H9 (cell line): ENCODE measurements at regions not wholly inside any gene's neighbourhood (a gene's known extent, or its start where the extent isn't known, plus 50 kb on each side); places are given as distances from the start of the nearest gene placed in this dataset.

Source experiments
- DNase-seq: peaks from one replicate; pipeline ENCODE4 v3.0.0-alpha.2; 2017
- H2AFZ ChIP-seq: one replicate; pipeline ENCODE4 v1.6.1; 2013; ENCODE audit warnings: mild to moderate bottlenecking, low read length, control low read depth, moderate library complexity
- H2AK5ac ChIP-seq: 2 replicates; pipeline ENCODE4 v1.6.1; 2013; ENCODE audit warnings: low read length, control low read depth, mixed read lengths; ENCODE audit not compliant: insufficient read length
- H2BK120ac ChIP-seq: one replicate; pipeline ENCODE4 v1.6.1; 2013; ENCODE audit warnings: low read depth, mild to moderate bottlenecking, low read length, control low read depth, inconsistent platforms; ENCODE audit not compliant: poor library complexity, severe bottlenecking
- H2BK12ac ChIP-seq: 2 replicates; pipeline ENCODE4 v1.6.1; 2013; ENCODE audit warnings: low read length, control low read depth, mixed read lengths, low read depth; ENCODE audit not compliant: insufficient read length
- H2BK15ac ChIP-seq: 2 replicates; pipeline ENCODE4 v1.6.1; 2013; ENCODE audit warnings: low read depth, low read length, control low read depth
- H2BK20ac ChIP-seq: one replicate; pipeline ENCODE4 v1.6.1; 2013; ENCODE audit warnings: low read depth, mild to moderate bottlenecking, low read length, control low read depth, inconsistent platforms; ENCODE audit not compliant: poor library complexity, severe bottlenecking
- H2BK5ac ChIP-seq: 2 replicates; pipeline ENCODE4 v1.6.1; 2013; ENCODE audit warnings: low read length, control low read depth, mixed read lengths; ENCODE audit not compliant: insufficient read length
- H3K14ac ChIP-seq: 2 replicates; pipeline ENCODE4 v1.6.1; 2013; ENCODE audit warnings: low read length, control low read depth; ENCODE audit not compliant: insufficient read depth
- H3K18ac ChIP-seq: 2 replicates; pipeline ENCODE4 v1.6.1; 2013; ENCODE audit warnings: low read depth, mild to moderate bottlenecking, mixed read lengths, low read length, control low read depth; ENCODE audit not compliant: insufficient read length
- H3K23ac ChIP-seq: 2 replicates; pipeline ENCODE4 v1.6.1; 2013; ENCODE audit warnings: low read length, control low read depth, mixed read lengths, low read depth; ENCODE audit not compliant: insufficient read length
- H3K23me2 ChIP-seq: 2 replicates; pipeline ENCODE4 v1.6.1; 2013; ENCODE audit warnings: low read depth, mild to moderate bottlenecking, mixed read lengths, low read length, control low read depth; ENCODE audit not compliant: insufficient read length, poor library complexity, severe bottlenecking
- H3K27ac ChIP-seq: 2 replicates; pipeline ENCODE4 v1.5.1; 2013; ENCODE audit warnings: low read length, control low read depth, mixed read lengths, low read depth; ENCODE audit not compliant: insufficient read length
- H3K27me3 ChIP-seq: 2 replicates; pipeline ENCODE4 v1.6.1; 2013; ENCODE audit warnings: low read length, control low read depth, inconsistent platforms; ENCODE audit not compliant: insufficient read depth
- H3K4ac ChIP-seq: 2 replicates; pipeline ENCODE4 v1.6.1; 2013; ENCODE audit warnings: low read depth, mild to moderate bottlenecking, control low read depth, inconsistent platforms, low read length, moderate library complexity
- H3K4me1 ChIP-seq: 2 replicates; pipeline ENCODE4 v1.6.1; 2013; ENCODE audit warnings: low read length, control low read depth, inconsistent platforms; ENCODE audit not compliant: insufficient read depth
- H3K4me2 ChIP-seq: 2 replicates; pipeline ENCODE4 v1.6.1; 2013; ENCODE audit warnings: low read length, control low read depth, mixed read lengths; ENCODE audit not compliant: insufficient read length, insufficient read depth
- H3K56ac ChIP-seq: 2 replicates; pipeline ENCODE4 v1.6.1; 2013; ENCODE audit warnings: low read depth, mild to moderate bottlenecking, mixed read lengths, low read length, control low read depth; ENCODE audit not compliant: insufficient read length
- H3K79me1 ChIP-seq: 2 replicates; pipeline ENCODE4 v1.6.1; 2013; ENCODE audit warnings: low read depth, mild to moderate bottlenecking, moderate library complexity, low read length, control low read depth, inconsistent platforms; ENCODE audit not compliant: insufficient read depth, poor library complexity, severe bottlenecking
- H3K79me2 ChIP-seq: 2 replicates; pipeline ENCODE4 v1.6.1; 2013; ENCODE audit warnings: low read length, control low read depth, inconsistent platforms; ENCODE audit not compliant: insufficient read depth
- H3K9ac ChIP-seq: 2 replicates; pipeline ENCODE4 v1.6.1; 2013; ENCODE audit warnings: low read length, control low read depth, mixed read lengths; ENCODE audit not compliant: insufficient read length; ENCODE audit errors: extremely low read depth
- H3K9me3 ChIP-seq: one replicate; pipeline ENCODE4 v1.6.1; 2013; ENCODE audit warnings: low read depth, low read length, inconsistent platforms; ENCODE audit not compliant: control insufficient read depth
- H3T11ph ChIP-seq: one replicate; pipeline ENCODE4 v1.6.1; 2013; ENCODE audit warnings: mild to moderate bottlenecking, low read length, control low read depth, inconsistent platforms
- H4K20me1 ChIP-seq: one replicate; pipeline ENCODE4 v1.6.1; 2013; ENCODE audit not compliant: control insufficient read depth, insufficient read length, insufficient read depth
- H4K5ac ChIP-seq: 2 replicates; pipeline ENCODE4 v1.6.1; 2013; ENCODE audit warnings: low read depth, mild to moderate bottlenecking, mixed read lengths, low read length, control low read depth; ENCODE audit not compliant: insufficient read length
- H4K8ac ChIP-seq: replicated peaks from 2 replicates; pipeline ENCODE4 v1.6.1; 2013; ENCODE audit warnings: low read length, control low read depth, mixed read lengths, low read depth; ENCODE audit not compliant: insufficient read length
- H4K91ac ChIP-seq: 2 replicates; pipeline ENCODE4 v1.6.1; 2013; ENCODE audit warnings: low read depth, mild to moderate bottlenecking, moderate library complexity, mixed read lengths, low read length, control low read depth; ENCODE audit not compliant: insufficient read length
- H3K27ac Mint-ChIP-seq, 3 experiments: 2 replicates in 2 of 3; 3 replicates in 1 of 3; pipeline ENCODE4 v1.8.0; 2020 to 2021; ENCODE audit warnings: mixed read lengths in 3 of 3, mild to moderate bottlenecking in 1 of 3, moderate library complexity in 1 of 3
- H3K27me3 Mint-ChIP-seq: 2 replicates; pipeline ENCODE4 v1.8.0; 2021; ENCODE audit warnings: low read depth, mild to moderate bottlenecking, moderate library complexity, mixed read lengths
- H3K36me3 Mint-ChIP-seq, 3 experiments: 2 replicates in 2 of 3; 3 replicates in 1 of 3; pipeline ENCODE4 v1.8.0; 2020 to 2021; ENCODE audit warnings: low read depth in 3 of 3, mixed read lengths in 3 of 3; ENCODE audit not compliant: insufficient read depth in 1 of 3
- H3K4me1 Mint-ChIP-seq, 2 experiments: 2 replicates each; pipeline ENCODE4 v1.8.0; 2020; ENCODE audit warnings: mixed read lengths in 2 of 2
- H3K4me3 Mint-ChIP-seq, 2 experiments: 2 replicates in 1 of 2; 3 replicates in 1 of 2; pipeline ENCODE4 v1.8.0; 2020 to 2021; ENCODE audit warnings: mild to moderate bottlenecking in 2 of 2, mixed read lengths in 2 of 2, moderate library complexity in 1 of 2
- H3K9me3 Mint-ChIP-seq, 2 experiments: 2 replicates in 1 of 2; 3 replicates in 1 of 2; pipeline ENCODE4 v1.8.0; 2020; ENCODE audit warnings: mild to moderate bottlenecking in 2 of 2, mixed read lengths in 2 of 2, moderate library complexity in 1 of 2
- CTCF ChIP-seq: fragments of 200-600 bp; sonication (generic); conservative IDR thresholded peaks from 3 replicates; pipeline ENCODE4 v1.8.0; 2021; ENCODE audit warnings: antibody characterized with exemption, mild to moderate bottlenecking
- WGBS: extraction: QIAGEN DNeasy Blood & Tissue Kit; methylation state at CpG from one replicate; pipeline ENCODE4 v1.1.7; 2013; ENCODE audit warnings: missing lambda C conversion rate, low lambda C conversion rate, mixed read lengths; ENCODE audit not compliant: insufficient read length; ENCODE audit errors: extremely low coverage; 5-methylcytosine and 5-hydroxymethylcytosine counted together

DNA sequence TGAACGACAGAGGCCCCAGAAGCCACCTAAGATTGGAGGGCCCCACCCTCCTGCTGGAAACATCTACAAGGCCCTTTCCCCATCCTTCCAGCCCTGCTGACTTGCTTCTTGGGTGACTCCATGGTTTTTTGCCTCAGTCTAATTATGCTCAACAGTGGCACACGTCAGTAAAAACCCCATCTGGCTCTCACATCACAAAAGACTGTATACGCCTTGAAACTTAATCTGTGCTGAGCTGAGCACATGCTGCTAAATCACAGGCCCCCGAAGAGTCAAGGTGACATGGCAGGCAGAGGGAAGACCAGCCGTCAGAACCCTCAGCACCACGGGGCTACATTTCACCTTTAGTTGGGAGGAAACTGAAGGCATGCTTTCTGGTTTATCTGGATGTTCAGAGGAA lies 323.1 kb downstream of the CDH26 start:
- Histone ChIP-seq H3K79me1 (no peaks in the 10 kb centered on the region), H3K9me3 (peaks cover 53% of the 10 kb centered on the region), H4K91ac (no peak overlapping the region), H3T11ph (no peak overlapping the region), H2AK5ac (no peak overlapping the region), H3K27ac (no peak overlapping the region), H4K8ac (no peak overlapping the region), H3K56ac (no peak overlapping the region), H3K27me3 (no peaks in the 10 kb centered on the region), H4K20me1 (no peaks in the 10 kb centered on the region), H2BK12ac (no peak overlapping the region), H2BK5ac (no peak overlapping the region), H3K23ac (no peak overlapping the region), H3K18ac (no peak overlapping the region), H2AFZ (no peak overlapping the region), H3K9ac (no peak overlapping the region), H3K23me2 (no peaks in the 10 kb centered on the region), H3K4me2 (no peak overlapping the region), H3K14ac (no peak overlapping the region), H2BK120ac (no peak overlapping the region), H3K79me2 (no peaks in the 10 kb centered on the region), H2BK15ac (no peak overlapping the region), H2BK20ac (no peak overlapping the region), H4K5ac (no peak overlapping the region), H3K4me1 (no peaks in the 10 kb centered on the region), H3K4ac (no peak overlapping the region)
- TF ChIP-seq CTCF: no peak
- no CpG with 5 or more reads among the region's 6 CpGs for WGBS
- peaks cover 4 to 25% (median 10%) of the 10 kb centered on the region in 3 experiments for H3K36me3 Mint-ChIP-seq
- no peak overlapping the region for H3K27ac Mint-ChIP-seq
- peaks cover 68 to 76% of the 10 kb centered on the region in 2 experiments for H3K9me3 Mint-ChIP-seq
- no peak overlapping the region; a peak in 1 of 5 replicates for H3K4me3 Mint-ChIP-seq
- H3K4me1 Mint-ChIP-seq: no peaks in the 10 kb centered on the region
- H3K27me3 Mint-ChIP-seq: peaks cover 10% of the 10 kb centered on the region
- DNase-seq: no peak
